NT2/D1 (cell line): ENCODE measurements at regions not wholly inside any gene's neighbourhood (a gene's known extent, or its start where the extent isn't known, plus 50 kb on each side); places are given as distances from the start of the nearest gene placed in this dataset.

Experiments used
- DNase-seq: peaks from one replicate; pipeline ENCODE4 v3.0.0-alpha.2; 2011; ENCODE audit warnings: low read depth, low spot score
- H3K27me3 ChIP-seq: 2 replicates; pipeline ENCODE4 v1.6.0; 2011; ENCODE audit warnings: mild to moderate bottlenecking; ENCODE audit not compliant: insufficient read length, insufficient read depth
- H3K36me3 ChIP-seq: 2 replicates; pipeline ENCODE4 v1.6.1; 2011; ENCODE audit warnings: mild to moderate bottlenecking, low read length, mixed read lengths; ENCODE audit not compliant: insufficient read depth, insufficient read length
- H3K4me1 ChIP-seq: 2 replicates; pipeline ENCODE4 v1.5.1; 2011; ENCODE audit not compliant: insufficient read depth, insufficient read length
- H3K4me3 ChIP-seq: 2 replicates; pipeline ENCODE4 v1.5.1; 2011; ENCODE audit warnings: low read depth; ENCODE audit not compliant: insufficient read length
- H3K9ac ChIP-seq: 2 replicates; pipeline ENCODE4 v1.6.0; 2011; ENCODE audit warnings: low read depth; ENCODE audit not compliant: insufficient read length
- H3K9me3 ChIP-seq: 2 replicates; pipeline ENCODE4 v1.5.1; 2011; ENCODE audit warnings: mild to moderate bottlenecking, low read length; ENCODE audit not compliant: insufficient read depth
- SUZ12 ChIP-seq: IDR thresholded peaks from 2 replicates; pipeline ENCODE4 v1.6.1; 2011; ENCODE audit not compliant: insufficient read length, insufficient read depth; ENCODE audit errors: extremely low read depth
- YY1 ChIP-seq: IDR thresholded peaks from 2 replicates; pipeline ENCODE4 v1.6.1; 2011; ENCODE audit not compliant: insufficient read length, insufficient read depth
- ZNF274 ChIP-seq: IDR thresholded peaks from 2 replicates; pipeline ENCODE4 v1.6.1; 2011; ENCODE audit warnings: mild to moderate bottlenecking, low read depth, low read length

DNA sequence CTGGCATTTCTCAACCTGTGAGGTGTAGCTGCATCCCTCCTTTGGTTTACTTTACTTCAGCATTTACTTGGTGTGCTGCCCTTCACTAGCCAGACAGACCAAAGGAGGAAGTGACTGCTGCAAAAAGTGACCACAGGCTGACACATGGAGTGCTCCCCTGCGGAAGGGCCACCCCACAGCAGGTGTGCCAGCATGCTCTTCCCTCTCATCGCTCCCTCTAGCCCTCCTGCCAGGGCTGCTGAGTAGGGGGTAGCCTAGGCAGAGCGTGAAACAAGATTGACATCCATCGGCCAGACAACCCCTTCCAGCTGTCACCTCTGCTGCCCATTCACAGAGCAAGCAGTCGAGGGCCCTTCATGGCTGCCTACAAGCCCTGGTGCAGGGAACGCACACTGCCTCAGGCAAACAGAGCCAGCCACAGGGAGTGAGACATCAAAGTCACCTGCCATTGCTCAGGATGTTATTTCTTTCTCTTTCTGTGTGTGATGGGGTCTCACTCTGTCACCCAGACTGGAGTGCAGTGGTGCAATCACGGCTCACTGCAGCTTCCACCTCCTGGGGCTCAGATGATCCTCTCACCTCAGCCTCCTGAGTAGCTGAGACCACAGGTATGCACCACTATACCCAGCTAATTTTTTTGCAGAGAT lies 102.0 kb upstream of the RPS6KA2 start:
- TF ChIP-seq YY1 (no peak), SUZ12 (no peak), ZNF274 (no peak)
- H3K27me3 ChIP-seq = no peaks in the 10 kb centered on the region
- peaks cover 2% of the 10 kb centered on the region for H3K4me1 ChIP-seq
- no peak overlapping the region for H3K9ac ChIP-seq
- H3K36me3 ChIP-seq = no peaks in the 10 kb centered on the region
- H3K9me3 ChIP-seq = no peaks in the 10 kb centered on the region
- no peak overlapping the region for H3K4me3 ChIP-seq
- DNase-seq = no peak

GRCh38 chr6:166726201-166726600 lies 99.2 kb upstream of the RPS6KA2 start:
- no peak for TF ChIP-seq ZNF274
- no peak for TF ChIP-seq SUZ12
- TF ChIP-seq YY1 = no peak
- DNase-seq = no peak

GRCh38 chr6:166725571-166725970 lies 98.5 kb upstream of the RPS6KA2 start:
- H3K27me3 ChIP-seq = no peaks in the 10 kb centered on the region
- H3K9ac ChIP-seq = no peak overlapping the region
- H3K4me1 ChIP-seq = peaks cover 2% of the 10 kb centered on the region
- H3K36me3 ChIP-seq = no peaks in the 10 kb centered on the region
- no peak overlapping the region for H3K4me3 ChIP-seq
- no peak for DNase-seq
- TF ChIP-seq YY1 (no peak), ZNF274 (no peak), SUZ12 (no peak)
- H3K9me3 ChIP-seq = no peaks in the 10 kb centered on the region

More at GRCh38 chr6:166726201-166726600, 99.2 kb upstream of the RPS6KA2 start:
- Histone ChIP-seq H3K27me3 (no peaks in the 10 kb centered on the region), H3K4me3 (no peak overlapping the region), H3K36me3 (no peaks in the 10 kb centered on the region), H3K4me1 (peaks cover 2% of the 10 kb centered on the region), H3K9ac (no peak overlapping the region), H3K9me3 (no peaks in the 10 kb centered on the region)

DNA sequence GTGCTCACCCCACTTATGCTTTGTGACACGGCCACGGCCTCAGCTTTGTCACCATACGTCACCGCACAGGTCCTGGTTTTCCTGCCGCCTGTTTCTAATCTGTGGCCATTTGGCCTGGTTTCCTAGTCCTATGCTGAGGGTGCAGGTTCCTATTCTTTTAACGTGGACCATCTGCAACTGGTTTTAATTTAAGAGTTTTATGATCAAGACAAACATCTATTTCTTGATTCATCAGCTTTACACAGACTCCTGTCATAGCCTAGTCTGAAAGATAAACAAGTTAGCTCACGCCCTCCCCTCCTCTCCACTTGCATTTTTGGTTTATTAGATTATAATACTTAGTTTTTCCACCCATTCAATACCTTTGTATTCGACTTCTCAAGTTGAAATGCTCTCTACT lies 97.5 kb upstream of the RPS6KA2 start:
- no peak overlapping the region for H3K4me3 ChIP-seq
- no peak for DNase-seq
- no peak overlapping the region for H3K9ac ChIP-seq
- H3K27me3 ChIP-seq = no peaks in the 10 kb centered on the region
- H3K9me3 ChIP-seq = no peaks in the 10 kb centered on the region
- TF ChIP-seq YY1 = no peak
- TF ChIP-seq ZNF274 = no peak
- TF ChIP-seq SUZ12 = no peak
- H3K36me3 ChIP-seq = no peaks in the 10 kb centered on the region
- peaks cover 2% of the 10 kb centered on the region for H3K4me1 ChIP-seq

GRCh38 chr6:166722785-166723184 lies 95.7 kb upstream of the RPS6KA2 start:
- DNase-seq = no peak
- H3K9me3 ChIP-seq = no peaks in the 10 kb centered on the region
- H3K36me3 ChIP-seq = no peaks in the 10 kb centered on the region
- H3K4me3 ChIP-seq = no peak overlapping the region
- no peak for TF ChIP-seq SUZ12
- TF ChIP-seq YY1 = no peak
- no peak for TF ChIP-seq ZNF274
- no peak overlapping the region for H3K9ac ChIP-seq
- H3K4me1 ChIP-seq = no peaks in the 10 kb centered on the region
- H3K27me3 ChIP-seq = no peaks in the 10 kb centered on the region

- no peaks in the 10 kb centered on the region for H3K36me3 ChIP-seq
- no peak overlapping the region for H3K9ac ChIP-seq
- no peaks in the 10 kb centered on the region for H3K9me3 ChIP-seq
- H3K27me3 ChIP-seq = no peaks in the 10 kb centered on the region
- TF ChIP-seq ZNF274 = no peak
- no peak for TF ChIP-seq YY1
- TF ChIP-seq SUZ12 = no peak
- H3K4me1 ChIP-seq = no peaks in the 10 kb centered on the region
- no peak overlapping the region for H3K4me3 ChIP-seq
- no peak for DNase-seq
Measured at GRCh38 chr6:166721576-166721975, 94.5 kb upstream of the RPS6KA2 start.

- Histone ChIP-seq H3K27me3 (no peaks in the 10 kb centered on the region), H3K36me3 (no peaks in the 10 kb centered on the region), H3K9ac (no peak overlapping the region), H3K4me1 (no peaks in the 10 kb centered on the region), H3K4me3 (no peak overlapping the region), H3K9me3 (no peaks in the 10 kb centered on the region)
- no peak for DNase-seq
- TF ChIP-seq ZNF274 (no peak), SUZ12 (no peak), YY1 (no peak)
Measured at GRCh38 chr6:166720856-166721255, 93.8 kb upstream of the RPS6KA2 start.

DNA sequence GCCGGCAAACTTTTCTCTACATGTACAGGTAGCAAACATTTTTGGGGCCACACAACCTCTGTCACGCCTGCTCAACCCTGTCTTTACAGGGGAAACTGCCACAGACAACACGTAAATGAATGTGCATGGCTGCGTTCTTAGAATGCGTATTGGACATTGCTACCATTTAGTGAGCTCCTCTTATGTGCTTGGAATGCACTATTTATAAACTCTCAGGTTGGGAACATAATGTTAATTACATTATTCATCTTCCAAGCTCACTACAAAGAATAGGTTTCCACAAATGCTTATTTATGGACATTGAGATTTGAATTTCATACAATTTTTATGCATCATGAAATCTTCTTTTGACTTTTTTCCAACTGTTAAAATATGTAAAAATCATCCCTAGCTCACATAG lies 92.0 kb upstream of the RPS6KA2 start:
- H3K4me1 ChIP-seq = no peaks in the 10 kb centered on the region
- H3K36me3 ChIP-seq = no peaks in the 10 kb centered on the region
- H3K4me3 ChIP-seq = no peak overlapping the region
- H3K9ac ChIP-seq = no peak overlapping the region
- H3K9me3 ChIP-seq = no peaks in the 10 kb centered on the region
- no peaks in the 10 kb centered on the region for H3K27me3 ChIP-seq
- DNase-seq = no peak
- TF ChIP-seq YY1 (no peak), ZNF274 (no peak)
